22Rv1 (cell line): ENCODE measurements at regions not wholly inside any gene's neighbourhood (a gene's known extent, or its start where the extent isn't known, plus 50 kb on each side); places are given as distances from the start of the nearest gene placed in this dataset.

ENCODE experiments used
- ZFX ChIP-seq: fragments of 450-650 bp; IDR thresholded peaks from 2 replicates; pipeline ENCODE4 v1.6.1; 2017; ENCODE audit warnings: antibody characterized with exemption, borderline replicate concordance
- TF ChIP-seq, protein P1 (sequence below): fragments of 450-650 bp; IDR thresholded peaks from 2 replicates; pipeline ENCODE4 v1.5.1; 2017; ENCODE audit warnings: mild to moderate bottlenecking

DNA sequence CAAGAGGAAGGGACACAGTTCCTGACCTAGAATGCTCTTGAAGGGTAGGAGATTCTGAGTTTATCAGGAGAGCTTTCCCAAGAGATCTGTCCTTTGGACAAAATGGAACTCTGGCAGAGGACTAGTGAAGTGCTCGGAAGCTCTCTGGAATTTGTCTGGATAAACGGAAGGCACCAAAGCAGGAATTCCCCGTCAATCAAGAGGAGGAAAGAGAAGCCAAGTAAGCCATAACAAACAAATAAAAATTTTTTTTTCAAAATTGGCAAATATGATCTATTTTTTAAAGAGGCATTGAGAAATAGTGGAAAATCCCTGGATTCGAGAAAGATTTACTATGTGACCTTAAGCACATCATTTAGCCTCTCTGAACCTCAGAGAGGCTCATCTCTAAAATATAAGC lies 99.2 kb downstream of the GRIN2B start:
- TF ChIP-seq, protein P1, sequence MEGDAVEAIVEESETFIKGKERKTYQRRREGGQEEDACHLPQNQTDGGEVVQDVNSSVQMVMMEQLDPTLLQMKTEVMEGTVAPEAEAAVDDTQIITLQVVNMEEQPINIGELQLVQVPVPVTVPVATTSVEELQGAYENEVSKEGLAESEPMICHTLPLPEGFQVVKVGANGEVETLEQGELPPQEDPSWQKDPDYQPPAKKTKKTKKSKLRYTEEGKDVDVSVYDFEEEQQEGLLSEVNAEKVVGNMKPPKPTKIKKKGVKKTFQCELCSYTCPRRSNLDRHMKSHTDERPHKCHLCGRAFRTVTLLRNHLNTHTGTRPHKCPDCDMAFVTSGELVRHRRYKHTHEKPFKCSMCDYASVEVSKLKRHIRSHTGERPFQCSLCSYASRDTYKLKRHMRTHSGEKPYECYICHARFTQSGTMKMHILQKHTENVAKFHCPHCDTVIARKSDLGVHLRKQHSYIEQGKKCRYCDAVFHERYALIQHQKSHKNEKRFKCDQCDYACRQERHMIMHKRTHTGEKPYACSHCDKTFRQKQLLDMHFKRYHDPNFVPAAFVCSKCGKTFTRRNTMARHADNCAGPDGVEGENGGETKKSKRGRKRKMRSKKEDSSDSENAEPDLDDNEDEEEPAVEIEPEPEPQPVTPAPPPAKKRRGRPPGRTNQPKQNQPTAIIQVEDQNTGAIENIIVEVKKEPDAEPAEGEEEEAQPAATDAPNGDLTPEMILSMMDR, result no peak
- no peak for TF ChIP-seq ZFX
